WTC11 (cell line): ENCODE measurements at regions not wholly inside any gene's neighbourhood (a gene's known extent, or its start where the extent isn't known, plus 50 kb on each side); places are given as distances from the start of the nearest gene placed in this dataset.

ENCODE experiments used
- ATAC-seq: fragments of 200-7000 bp; cut with Tn5 transposase; 2 replicates; pipeline ENCODE4 v1.10.0; 2021; ENCODE audit warnings: mild to moderate bottlenecking, moderate library complexity
- CTCF ChIA-PET: fragments of 300-600 bp; sonication (Branson Sonifier 250); formaldehyde crosslinking; loops from one replicate; lab custom pipeline; 2021; ENCODE audit warnings: antibody characterized with exemption; lab: Charles Lee
- POLR2A ChIA-PET: fragments of 350-600 bp; sonication (Branson Sonifier 250); formaldehyde crosslinking; loops from one replicate; lab custom pipeline; 2021; ENCODE audit warnings: antibody characterized with exemption; lab: Charles Lee
- DNase-seq: peaks from one replicate; pipeline ENCODE4 v3.0.0; 2021; ENCODE audit warnings: low spot score
- H3K27ac Mint-ChIP-seq: 2 replicates; pipeline ENCODE4 v1.8.0; 2021; ENCODE audit warnings: mixed read lengths
- H3K27me3 Mint-ChIP-seq: 2 replicates; pipeline ENCODE4 v1.8.0; 2021; ENCODE audit warnings: low read depth, mild to moderate bottlenecking, moderate library complexity, mixed read lengths
- H3K36me3 Mint-ChIP-seq: 2 replicates; pipeline ENCODE4 v1.8.0; 2021; ENCODE audit warnings: mixed read lengths
- H3K4me1 Mint-ChIP-seq: 2 replicates; pipeline ENCODE4 v1.8.0; 2022; ENCODE audit warnings: mixed read lengths
- H3K4me3 Mint-ChIP-seq: 2 replicates; pipeline ENCODE4 v1.8.0; 2021; ENCODE audit warnings: mild to moderate bottlenecking, moderate library complexity, mixed read lengths
- H3K9me3 Mint-ChIP-seq: 2 replicates; pipeline ENCODE4 v1.8.0; 2021; ENCODE audit warnings: mixed read lengths
- CDX4 ChIP-seq: fragments of 250-450 bp; sonication (Bioruptor Pico); IDR thresholded peaks from 2 replicates; pipeline ENCODE4 v1.9.0; 2021; ENCODE audit warnings: moderate library complexity, mild to moderate bottlenecking, inconsistent platforms, borderline replicate concordance
- ERG ChIP-seq: fragments of 250-450 bp; sonication (Bioruptor Pico); IDR thresholded peaks from 2 replicates; pipeline ENCODE4 v1.8.0; 2021; ENCODE audit warnings: mild to moderate bottlenecking
- FOXJ3 ChIP-seq: sonication (generic); formaldehyde crosslinking; IDR thresholded peaks from 2 replicates; pipeline ENCODE4 v1.9.0; 2021; ENCODE audit warnings: missing genetic modification reagents, mild to moderate bottlenecking, borderline replicate concordance
- JAZF1 ChIP-seq: fragments of 250-450 bp; sonication (Bioruptor Pico); IDR thresholded peaks from 2 replicates; pipeline ENCODE4 v1.9.0; 2021; ENCODE audit warnings: moderate library complexity, mild to moderate bottlenecking, inconsistent platforms
- NR1H2 ChIP-seq: sonication (generic); formaldehyde crosslinking; IDR thresholded peaks from 2 replicates; pipeline ENCODE4 v1.9.0; 2021; ENCODE audit warnings: mild to moderate bottlenecking, moderate library complexity, missing genetic modification reagents
- OVOL2 ChIP-seq: fragments of 250-450 bp; sonication (Bioruptor Pico); IDR thresholded peaks from 2 replicates; pipeline ENCODE4 v1.9.0; 2021; ENCODE audit warnings: mild to moderate bottlenecking, borderline replicate concordance
- PREB ChIP-seq: sonication (generic); formaldehyde crosslinking; IDR thresholded peaks from 2 replicates; pipeline ENCODE4 v1.8.1; 2022; ENCODE audit warnings: mild to moderate bottlenecking, missing genetic modification reagents, moderate library complexity, borderline replicate concordance
- RORB ChIP-seq: fragments of 250-450 bp; sonication (Bioruptor Pico); IDR thresholded peaks from 2 replicates; pipeline ENCODE4 v1.9.0; 2021; ENCODE audit warnings: mild to moderate bottlenecking
- STAT6 ChIP-seq: sonication (generic); formaldehyde crosslinking; conservative IDR thresholded peaks from 2 replicates; pipeline ENCODE4 v1.8.1; 2023; ENCODE audit warnings: mild to moderate bottlenecking, low read depth, missing genetic modification reagents, moderate library complexity
- ZNF121 ChIP-seq: sonication (generic); formaldehyde crosslinking; IDR thresholded peaks from 2 replicates; pipeline ENCODE4 v1.8.0; 2023; ENCODE audit warnings: missing genetic modification reagents
- ZNF138 ChIP-seq: sonication (generic); formaldehyde crosslinking; conservative IDR thresholded peaks from 2 replicates; pipeline ENCODE4 v1.8.1; 2022; ENCODE audit warnings: mild to moderate bottlenecking, moderate library complexity, missing genetic modification reagents
- ZNF232 ChIP-seq: sonication (generic); formaldehyde crosslinking; IDR thresholded peaks from 2 replicates; pipeline ENCODE4 v1.8.0; 2022; ENCODE audit warnings: mild to moderate bottlenecking, missing genetic modification reagents
- ZNF263 ChIP-seq: sonication (generic); formaldehyde crosslinking; IDR thresholded peaks from 2 replicates; pipeline ENCODE4 v1.8.1; 2022; ENCODE audit warnings: low read depth, mild to moderate bottlenecking, moderate library complexity, missing genetic modification reagents
- ZNF512 ChIP-seq: sonication (generic); formaldehyde crosslinking; IDR thresholded peaks from 2 replicates; pipeline ENCODE4 v1.8.1; 2022; ENCODE audit warnings: missing genetic modification reagents, borderline replicate concordance
- ZNF532 ChIP-seq: fragments of 250-450 bp; sonication (Bioruptor Pico); IDR thresholded peaks from 2 replicates; pipeline ENCODE4 v1.9.0; 2021; ENCODE audit warnings: mild to moderate bottlenecking, borderline replicate concordance
- TF ChIP-seq, protein P1 (sequence below): sonication (generic); formaldehyde crosslinking; conservative IDR thresholded peaks from 2 replicates; pipeline ENCODE4 v1.8.1; 2022; ENCODE audit warnings: mild to moderate bottlenecking, missing genetic modification reagents

DNA sequence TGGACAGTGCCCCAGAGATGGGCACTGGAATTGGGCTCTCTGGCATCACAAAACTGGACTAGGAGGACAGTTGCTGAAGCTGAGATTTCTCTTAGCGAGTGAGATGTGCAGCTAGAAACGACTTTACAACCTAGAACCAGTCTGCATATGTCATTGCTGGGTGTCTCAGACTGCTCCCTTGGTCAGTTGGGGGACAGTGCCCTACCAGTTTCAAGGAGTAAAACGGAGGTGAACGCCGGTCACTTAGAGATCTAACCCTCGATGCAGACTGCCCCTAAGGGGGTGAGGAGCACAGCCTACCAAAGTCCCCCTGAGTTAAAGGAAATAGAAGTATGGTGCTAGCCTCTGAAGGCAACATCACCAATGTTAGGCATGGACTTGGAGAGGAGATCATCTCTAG is 704.4 kb upstream of the CDH9 start:
- no peak overlapping the region for H3K4me3 Mint-ChIP-seq
- no peaks in the 10 kb centered on the region for H3K27me3 Mint-ChIP-seq
- DNase-seq (no peak), ATAC-seq (no peak)
- H3K27ac Mint-ChIP-seq: no peak overlapping the region
- H3K9me3 Mint-ChIP-seq: peaks cover 35% of the 10 kb centered on the region
- ChIA-PET CTCF (no interaction called here), POLR2A (no interaction called here)
- H3K36me3 Mint-ChIP-seq: peaks cover 13% of the 10 kb centered on the region
- TF ChIP-seq CDX4 (CRISPR knock-in tag): no peak
- no peak for TF ChIP-seq OVOL2 (CRISPR knock-in tag)
- TF ChIP-seq ZNF512: no peak
- no peak for TF ChIP-seq ZNF263
- no peak for TF ChIP-seq PREB (CRISPR knock-in tag)
- no peak for TF ChIP-seq ZNF232 (CRISPR knock-in tag)
- no peak for TF ChIP-seq FOXJ3 (CRISPR knock-in tag)
- TF ChIP-seq ZNF532: no peak
- no peak for TF ChIP-seq JAZF1 (CRISPR knock-in tag)
- no peak for TF ChIP-seq ERG (CRISPR knock-in tag)
- TF ChIP-seq, protein P1, sequence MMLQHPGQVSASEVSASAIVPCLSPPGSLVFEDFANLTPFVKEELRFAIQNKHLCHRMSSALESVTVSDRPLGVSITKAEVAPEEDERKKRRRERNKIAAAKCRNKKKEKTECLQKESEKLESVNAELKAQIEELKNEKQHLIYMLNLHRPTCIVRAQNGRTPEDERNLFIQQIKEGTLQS (CRISPR knock-in tag): no peak
- TF ChIP-seq NR1H2 (CRISPR knock-in tag): no peak
- no peak for TF ChIP-seq STAT6 (CRISPR knock-in tag)
- no peak for TF ChIP-seq ZNF121 (CRISPR knock-in tag)
- no peak for TF ChIP-seq ZNF138 (CRISPR knock-in tag)
- no peak for TF ChIP-seq RORB (CRISPR knock-in tag)
- H3K4me1 Mint-ChIP-seq: no peaks in the 10 kb centered on the region
